Right lobe of liver (tissue), 6 donors: ENCODE measurements at regions not wholly inside any gene's neighbourhood (a gene's known extent, or its start where the extent isn't known, plus 50 kb on each side); places are given as distances from the start of the nearest gene placed in this dataset.
"Not testable (repeated sequence)": the region's sequence is repeated elsewhere in the genome, so short reads cannot be mapped to it uniquely, and the experiment has no call there.

ENCODE experiments used
- ATAC-seq, 4 donors: fragments of 200-7000 bp; cut with Tn5 transposase; one replicate each; pipeline ENCODE4 v1.9.1; 2020; ENCODE audit warnings: mild to moderate bottlenecking in 4 of 4, moderate library complexity in 4 of 4
- DNase-seq, 3 donors: peaks; one replicate each; pipeline ENCODE4 v3.0.0-alpha.2; 2020
- H3K27ac ChIP-seq, 3 donors: fragments of 200-600 bp; one replicate each; pipeline ENCODE4 v1.8.0; 2022
- H3K27me3 ChIP-seq, 2 donors: fragments of 200-600 bp; one replicate each; pipeline ENCODE4 v1.8.0; 2022
- H3K36me3 ChIP-seq, 4 donors: fragments of 200-600 bp; sonication (generic) in 1 of 4; one replicate each; pipeline versions ENCODE4 v1.5.1 to v1.8.0; 2017 to 2022; ENCODE audit warnings: control low read depth in 1 of 4
- H3K4me1 ChIP-seq, 4 donors: fragments of 200-600 bp; sonication (generic) in 1 of 4; one replicate each; pipeline versions ENCODE4 v1.5.1 to v1.8.0; 2017 to 2022; ENCODE audit warnings: control low read depth in 1 of 4
- H3K4me3 ChIP-seq, 3 donors: fragments of 200-600 bp; one replicate each; pipeline ENCODE4 v1.8.0; 2022
- H3K9me3 ChIP-seq, 4 donors: fragments of 200-600 bp; sonication (generic) in 1 of 4; one replicate each; pipeline versions ENCODE4 v1.5.1 to v1.8.0; 2017 to 2022; ENCODE audit warnings: control low read depth in 1 of 4
- CTCF ChIP-seq, 4 donors: fragments of 200-600 bp in 3 of 4; fragments of 450-650 bp in 1 of 4; IDR thresholded peaks; one replicate each; pipeline versions ENCODE4 v1.5.1 to v1.8.0; 2016 to 2022; ENCODE audit warnings: antibody characterized with exemption in 4 of 4, mild to moderate bottlenecking in 2 of 4
- POLR2A ChIP-seq: fragments of 450-650 bp; IDR thresholded peaks from one replicate; pipeline ENCODE4 v1.6.1; 2017; ENCODE audit warnings: antibody characterized with exemption, mild to moderate bottlenecking
- WGBS: methylation state at CpG from one replicate; pipeline ENCODE4 v1.1.6; 2018; ENCODE audit warnings: low coverage, low lambda C conversion rate; ENCODE audit not compliant: insufficient coverage; ENCODE audit errors: missing lambda C conversion rate; 5-methylcytosine and 5-hydroxymethylcytosine counted together
- intact Hi-C, 2 donors: fragments of 100-400 bp; cut with DNase I; formaldehyde crosslinking; loops; one replicate each; pipeline versions ENCODE4 v1.11.2 to v1.14.1; 2022
- donor health status: DM: no; HTN: yes; CAD: no.
- donor health status: DM: no; HTN: no; CAD: no.
- donor health status: DM: no; HTN: no; CAD: no.
- donor health status: DM: no; HTN: yes; CAD: no.
- donor health status: DM: no; HTN: yes; CAD: no.

GRCh38 chr4:181834071-181834470 lies 409.1 kb upstream of the TENM3 start:
- 66% methylated on average over 2 of the region's 2 CpGs for WGBS
- Histone ChIP-seq H3K36me3 (no peaks in the 10 kb centered on the region), H3K4me1 (no peaks in the 10 kb centered on the region), H3K27me3 (no peaks in the 10 kb centered on the region), H3K27ac (no peak overlapping the region), H3K9me3 (no peaks in the 10 kb centered on the region), H3K4me3 (no peak overlapping the region)
- intact Hi-C loops: no loop called here
- DNase-seq: no peak
- TF ChIP-seq POLR2A: no peak
- no peak for TF ChIP-seq CTCF (IDR thresholded peaks at IDR 0.05)
- no peak for ATAC-seq

GRCh38 chr4:181835348-181835747 lies 407.9 kb upstream of the TENM3 start:
- TF ChIP-seq CTCF (IDR thresholded peaks at IDR 0.05) (no peak), POLR2A (no peak)
- Histone ChIP-seq H3K4me1 (no peaks in the 10 kb centered on the region), H3K27ac (no peak overlapping the region), H3K4me3 (no peak overlapping the region), H3K36me3 (no peaks in the 10 kb centered on the region), H3K27me3 (no peaks in the 10 kb centered on the region), H3K9me3 (no peaks in the 10 kb centered on the region)
- no peak for DNase-seq
- 48% methylated on average over 5 of the region's 5 CpGs for WGBS
- intact Hi-C loops: no loop called here
- no peak for ATAC-seq

GRCh38 chr4:181838253-181838652 lies 404.9 kb upstream of the TENM3 start:
- TF ChIP-seq CTCF (IDR thresholded peaks at IDR 0.05) (no peak), POLR2A (no peak)
- WGBS: 45% methylated on average over 3 of the region's 3 CpGs
- Histone ChIP-seq H3K27ac (no peak overlapping the region), H3K27me3 (no peaks in the 10 kb centered on the region), H3K36me3 (no peaks in the 10 kb centered on the region), H3K4me3 (no peak overlapping the region), H3K4me1 (no peaks in the 10 kb centered on the region), H3K9me3 (no peaks in the 10 kb centered on the region)
- DNase-seq (no peak), ATAC-seq (no peak)
- intact Hi-C loops: no loop called here

- intact Hi-C loops, ATAC-seq: not testable (repeated sequence)
- 61% methylated on average over 7 of the region's 14 CpGs for WGBS
These were observed 399.4 kb upstream of the TENM3 start for GRCh38 chr4:181843797-181844196.

GRCh38 chr4:181845617-181846016 lies 397.6 kb upstream of the TENM3 start:
- no peak for ATAC-seq
- no peaks in the 10 kb centered on the region for H3K9me3 ChIP-seq
- no peak overlapping the region for H3K4me3 ChIP-seq
- no peak for DNase-seq
- H3K27me3 ChIP-seq: no peaks in the 10 kb centered on the region
- intact Hi-C loops: no loop called here
- H3K36me3 ChIP-seq: no peaks in the 10 kb centered on the region
- WGBS: 48% methylated on average over 3 of the region's 3 CpGs
- no peak overlapping the region for H3K27ac ChIP-seq
- H3K4me1 ChIP-seq: no peaks in the 10 kb centered on the region
- no peak for TF ChIP-seq POLR2A

More at GRCh38 chr4:181843797-181844196, 399.4 kb upstream of the TENM3 start:
- not testable (repeated sequence) for DNase-seq, H3K9me3 ChIP-seq, H3K27me3 ChIP-seq, H3K36me3 ChIP-seq, H3K4me3 ChIP-seq, H3K4me1 ChIP-seq, H3K27ac ChIP-seq

GRCh38 chr4:181846934-181847333 lies 396.3 kb upstream of the TENM3 start:
- WGBS: 54% methylated on average over 4 of the region's 4 CpGs
- H3K36me3 ChIP-seq: no peaks in the 10 kb centered on the region
- TF ChIP-seq CTCF (IDR thresholded peaks at IDR 0.05): no peak
- TF ChIP-seq POLR2A: no peak
- DNase-seq: no peak
- intact Hi-C loops: no loop called here
- H3K9me3 ChIP-seq: no peaks in the 10 kb centered on the region
- no peak overlapping the region for H3K4me3 ChIP-seq
- no peak overlapping the region for H3K27ac ChIP-seq
- ATAC-seq: no peak
- H3K4me1 ChIP-seq: no peaks in the 10 kb centered on the region
- no peaks in the 10 kb centered on the region for H3K27me3 ChIP-seq
